Stomach (tissue), 8 donors: ENCODE measurements at regions not wholly inside any gene's neighbourhood (a gene's known extent, or its start where the extent isn't known, plus 50 kb on each side); places are given as distances from the start of the nearest gene placed in this dataset.

Source experiments
- DNase-seq, 2 donors: peaks; one replicate each; pipeline versions ENCODE4 v3.0.0 to v3.0.0-alpha.2; 2013 to 2019
- H3K27ac ChIP-seq, 5 donors: fragments of 200-600 bp in 4 of 5; sonication (generic) in 4 of 5; one replicate each; pipeline ENCODE4 v1.5.1; 2013 to 2019; ENCODE audit warnings: mild to moderate bottlenecking in 1 of 5, moderate library complexity in 1 of 5
- H3K27me3 ChIP-seq, 3 donors: fragments of 200-600 bp; sonication (generic); one replicate each; pipeline ENCODE4 v1.5.1; 2017 to 2019; ENCODE audit warnings: mixed run types in 1 of 3
- H3K36me3 ChIP-seq, 4 donors: fragments of 200-600 bp; sonication (generic); 1 replicate in 3 of 4; 2 replicates in 1 of 4; pipeline ENCODE4 v1.5.1; 2016 to 2019
- H3K4me1 ChIP-seq, 4 donors: fragments of 200-600 bp; sonication (generic); one replicate each; pipeline ENCODE4 v1.5.1; 2016 to 2019
- H3K4me3 ChIP-seq, 4 donors: fragments of 200-600 bp; sonication (generic) in 3 of 4; one replicate each; pipeline ENCODE4 v1.5.1; 2016 to 2019; ENCODE audit warnings: mild to moderate bottlenecking in 1 of 4
- H3K9me3 ChIP-seq, 4 donors: fragments of 200-600 bp; sonication (generic); one replicate each; pipeline ENCODE4 v1.5.1; 2016 to 2019
- EP300 ChIP-seq: sonication (generic); formaldehyde crosslinking; IDR thresholded peaks from one replicate; pipeline ENCODE4 v1.6.1; 2017; ENCODE audit warnings: antibody characterized with exemption
- POLR2A ChIP-seq, 4 donors: fragments of 450-650 bp; IDR thresholded peaks; one replicate each; pipeline ENCODE4 v1.6.1; 2016; ENCODE audit warnings: antibody characterized with exemption in 4 of 4, control low read depth in 2 of 4, mild to moderate bottlenecking in 1 of 4, moderate library complexity in 1 of 4
- POLR2AphosphoS5 ChIP-seq, 3 donors: sonication (generic); formaldehyde crosslinking; IDR thresholded peaks; one replicate each; pipeline ENCODE4 v1.6.1; 2016; ENCODE audit warnings: antibody characterized with exemption in 3 of 3
- WGBS, 5 donors: extraction: QIAGEN DNeasy Blood & Tissue Kit in 3 of 5; methylation state at CpG; one replicate each; pipeline versions ENCODE4 v1.1.5 to v1.1.7; 2013 to 2018; 5-methylcytosine and 5-hydroxymethylcytosine counted together
- intact Hi-C: fragments of 100-400 bp; cut with DNase I; formaldehyde crosslinking; loops from one replicate; pipeline ENCODE4 v1.15.1; 2023; ENCODE audit warnings: low total_unique reads
- TF ChIP-seq, protein P1 (sequence below), 7 experiments: fragments of 450-650 bp in 4 of 7; fragments of 200-600 bp in 3 of 7; sonication (generic) in 3 of 7; IDR thresholded peaks; one replicate each; pipeline ENCODE4 v1.5.1; 2016 to 2019; ENCODE audit warnings: antibody characterized with exemption in 7 of 7, control low read depth in 2 of 7, mild to moderate bottlenecking in 1 of 7
- donor health status: healthy with polysubstance abuse.
- donor health status: Bipolar disorder and iron deficiency.
- donor health status: healthy.

DNA sequence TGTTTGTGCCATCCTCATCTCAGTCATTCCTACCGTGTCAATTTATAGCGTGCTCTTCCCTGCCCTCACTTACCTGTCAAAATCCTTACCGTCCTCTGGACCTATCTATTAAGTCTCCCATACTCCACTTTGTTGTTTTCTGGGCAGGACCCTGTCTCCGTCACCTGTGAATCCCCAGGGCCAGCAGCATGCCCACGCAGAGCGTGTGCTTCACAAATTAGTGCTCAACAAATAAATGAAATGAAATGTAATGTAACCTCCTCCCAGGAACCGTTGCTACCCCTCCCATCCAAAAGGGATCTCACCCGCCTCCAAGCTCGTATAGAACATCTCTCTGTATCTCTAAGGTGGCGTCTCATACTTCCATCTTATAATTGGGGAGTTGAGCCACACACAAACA lies 589.9 kb upstream of the MGMT start:
- Histone ChIP-seq H3K4me3 (no peak overlapping the region), H3K27ac (no peak overlapping the region), H3K4me1 (no peaks in the 10 kb centered on the region), H3K9me3 (no peaks in the 10 kb centered on the region), H3K36me3 (no peaks in the 10 kb centered on the region), H3K27me3 (peaks cover 0 to 9% (median 0%) of the 10 kb centered on the region in 3 donors)
- TF ChIP-seq EP300 = no peak
- TF ChIP-seq POLR2A (IDR thresholded peaks at IDR 0.05) = no peak
- TF ChIP-seq, protein P1, sequence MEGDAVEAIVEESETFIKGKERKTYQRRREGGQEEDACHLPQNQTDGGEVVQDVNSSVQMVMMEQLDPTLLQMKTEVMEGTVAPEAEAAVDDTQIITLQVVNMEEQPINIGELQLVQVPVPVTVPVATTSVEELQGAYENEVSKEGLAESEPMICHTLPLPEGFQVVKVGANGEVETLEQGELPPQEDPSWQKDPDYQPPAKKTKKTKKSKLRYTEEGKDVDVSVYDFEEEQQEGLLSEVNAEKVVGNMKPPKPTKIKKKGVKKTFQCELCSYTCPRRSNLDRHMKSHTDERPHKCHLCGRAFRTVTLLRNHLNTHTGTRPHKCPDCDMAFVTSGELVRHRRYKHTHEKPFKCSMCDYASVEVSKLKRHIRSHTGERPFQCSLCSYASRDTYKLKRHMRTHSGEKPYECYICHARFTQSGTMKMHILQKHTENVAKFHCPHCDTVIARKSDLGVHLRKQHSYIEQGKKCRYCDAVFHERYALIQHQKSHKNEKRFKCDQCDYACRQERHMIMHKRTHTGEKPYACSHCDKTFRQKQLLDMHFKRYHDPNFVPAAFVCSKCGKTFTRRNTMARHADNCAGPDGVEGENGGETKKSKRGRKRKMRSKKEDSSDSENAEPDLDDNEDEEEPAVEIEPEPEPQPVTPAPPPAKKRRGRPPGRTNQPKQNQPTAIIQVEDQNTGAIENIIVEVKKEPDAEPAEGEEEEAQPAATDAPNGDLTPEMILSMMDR (IDR thresholded peaks at IDR 0.05) = no peak
- TF ChIP-seq POLR2AphosphoS5 (IDR thresholded peaks at IDR 0.05) = no peak
- WGBS, 5 donors = 81 to 92% (median 90%) methylated on average over 10 of the region's 10 CpGs
- intact Hi-C loops = no loop called here
- DNase-seq = no peak

DNA sequence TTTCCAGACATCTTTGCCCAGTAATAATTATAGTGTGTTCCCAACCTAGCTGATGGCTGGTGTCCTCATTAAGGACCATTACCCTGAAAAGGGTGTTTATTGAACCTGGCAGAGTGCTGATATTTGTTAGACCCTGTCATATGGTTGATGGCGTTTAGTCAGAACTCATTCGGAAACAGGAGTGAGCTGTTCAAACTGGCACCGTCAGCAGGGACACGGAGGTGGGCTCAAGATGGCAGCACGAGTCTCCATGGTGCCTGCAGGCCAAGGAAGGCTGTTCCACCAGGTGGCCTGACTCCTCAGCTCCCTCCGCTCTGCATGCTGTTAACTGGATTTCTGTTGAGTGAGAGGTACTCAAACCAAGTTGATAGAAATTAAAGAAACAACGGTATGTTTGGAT lies 589.1 kb upstream of the MGMT start:
- Histone ChIP-seq H3K36me3 (no peaks in the 10 kb centered on the region), H3K9me3 (no peaks in the 10 kb centered on the region), H3K27ac (no peak overlapping the region), H3K4me3 (no peak overlapping the region), H3K27me3 (peaks cover 0 to 9% (median 0%) of the 10 kb centered on the region in 3 donors), H3K4me1 (no peaks in the 10 kb centered on the region)
- 89 to 97% (median 91%) methylated on average over 7 of the region's 7 CpGs for WGBS, 5 donors
- DNase-seq = no peak
- no peak for TF ChIP-seq POLR2AphosphoS5 (IDR thresholded peaks at IDR 0.05)
- TF ChIP-seq, protein P1 (IDR thresholded peaks at IDR 0.05) = no peak
- TF ChIP-seq EP300 = no peak
- no peak for TF ChIP-seq POLR2A (IDR thresholded peaks at IDR 0.05)
- intact Hi-C loops = no loop called here

DNA sequence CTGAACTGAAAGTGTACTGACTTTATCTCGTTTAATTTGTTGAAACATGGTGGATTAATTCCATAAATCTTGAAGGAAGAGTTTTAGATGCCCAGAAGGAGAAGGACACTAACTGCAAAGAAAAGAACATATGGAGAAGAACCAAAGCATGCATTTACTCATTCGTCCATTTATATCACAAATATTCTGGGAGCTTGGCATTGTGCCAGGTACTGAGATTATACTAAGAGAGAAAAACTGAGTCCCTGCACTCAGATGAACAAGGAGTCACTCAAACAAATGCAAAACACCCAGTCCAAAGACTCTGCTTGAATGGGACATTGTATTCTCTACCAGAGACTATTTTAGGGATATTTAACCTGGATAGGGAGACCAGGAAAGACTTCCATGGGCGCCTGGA lies 588.0 kb upstream of the MGMT start:
- Histone ChIP-seq H3K4me1 (no peaks in the 10 kb centered on the region), H3K27ac (no peak overlapping the region), H3K36me3 (no peaks in the 10 kb centered on the region), H3K9me3 (no peaks in the 10 kb centered on the region), H3K27me3 (peaks cover 0 to 9% (median 0%) of the 10 kb centered on the region in 3 donors), H3K4me3 (no peak overlapping the region)
- no peak for DNase-seq
- WGBS, 5 donors = 47 to 58% (median 53%) methylated on average over 3 of the region's 3 CpGs
- TF ChIP-seq EP300 = no peak
- TF ChIP-seq POLR2AphosphoS5 (IDR thresholded peaks at IDR 0.05) = no peak
- TF ChIP-seq, protein P1 (IDR thresholded peaks at IDR 0.05) = no peak
- no peak for TF ChIP-seq POLR2A (IDR thresholded peaks at IDR 0.05)
- intact Hi-C loops = no loop called here

DNA sequence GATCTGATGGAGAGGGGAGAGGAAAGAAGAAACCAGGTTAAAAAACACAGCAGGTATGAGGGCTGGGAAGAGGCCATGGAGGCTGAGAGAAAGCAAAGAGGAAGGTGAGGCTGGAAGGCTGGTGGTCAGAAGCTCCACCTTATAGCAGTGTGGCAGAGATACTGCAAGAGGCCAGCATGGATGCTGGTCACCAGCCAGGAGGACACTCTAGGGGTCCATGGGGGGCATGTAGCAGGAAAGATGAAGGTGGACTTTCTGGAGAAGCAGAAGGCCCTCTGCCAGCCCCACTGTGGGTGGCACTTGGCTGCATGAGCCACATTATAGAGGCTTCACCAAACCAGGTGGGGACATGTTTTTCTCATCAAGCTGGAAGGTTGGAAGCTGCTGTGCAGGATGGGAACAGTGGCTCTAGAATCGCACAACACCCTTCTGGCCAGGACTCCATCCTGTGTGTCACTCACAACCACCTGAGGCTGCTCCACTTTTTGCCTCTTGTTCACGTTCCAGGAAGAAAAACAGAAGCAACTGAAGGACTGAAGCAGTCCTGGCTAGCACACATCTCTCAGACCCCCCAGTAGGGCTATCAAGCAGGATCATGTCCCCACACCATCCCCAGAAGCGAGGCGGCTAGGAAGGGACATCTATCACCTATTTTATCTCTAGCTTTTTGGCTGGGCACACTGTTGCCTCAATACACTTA lies 587.5 kb upstream of the MGMT start:
- Histone ChIP-seq H3K27me3 (peaks cover 0 to 9% (median 0%) of the 10 kb centered on the region in 3 donors), H3K36me3 (no peaks in the 10 kb centered on the region), H3K27ac (no peak overlapping the region), H3K4me3 (no peak overlapping the region), H3K9me3 (no peaks in the 10 kb centered on the region), H3K4me1 (no peaks in the 10 kb centered on the region)
- intact Hi-C loops = no loop called here
- no peak for DNase-seq
- TF ChIP-seq POLR2A (IDR thresholded peaks at IDR 0.05) = no peak
- TF ChIP-seq, protein P1 (IDR thresholded peaks at IDR 0.05) = no peak
- WGBS, 5 donors = 54 to 70% (median 59%) methylated on average over 4 of the region's 4 CpGs
